Heart left ventricle (tissue), 13 donors: ENCODE measurements at regions not wholly inside any gene's neighbourhood (a gene's known extent, or its start where the extent isn't known, plus 50 kb on each side); places are given as distances from the start of the nearest gene placed in this dataset.

Experiments used
- CTCF ChIP-seq, 12 donors: fragments of 200-600 bp; sonication (generic) in 4 of 12; IDR thresholded peaks; one replicate each; pipeline versions ENCODE4 v1.5.0 to v1.8.0; 2018 to 2022; ENCODE audit warnings: antibody characterized with exemption in 12 of 12, mild to moderate bottlenecking in 5 of 12
- POLR2A ChIP-seq, 2 donors: fragments of 450-650 bp; IDR thresholded peaks; one replicate each; pipeline ENCODE4 v1.6.1; 2017; ENCODE audit warnings: antibody characterized with exemption in 2 of 2, mild to moderate bottlenecking in 2 of 2, moderate library complexity in 2 of 2
- donor health status: ischemic (EF 13 %, LVEDD 7.1; RV severe dilation, severe dysfunction).
- donor health status: DM: no; HTN: yes; CAD: no.
- donor health status: DM: no; HTN: no; CAD: no.
- donor health status: ischemic (EF 25% LVEDD 6.9; RV normal size, moderate dysfunction).
- donor health status: ischemic (EF 25% LVEDD 5.7; RV mildly dilated, moderate dysfunction).
- donor health status: ischemic (EF 35%, LVEDD 5.7; RV mildly dilated, moderate dysfunction).
- donor health status: nonischemic (EF 11% LVEDD 7.7; RV severe dilation, severe dysfunction).
- donor health status: DM: yes; HTN: yes; CAD: no.
- donor health status: PGD.
- donor health status: ischemic (EF 29% LVEDD 5.4; RV normal size, mild dysfunction).
- donor health status: nonischemic (EF 23%, LVEDD 6.1; RV moderate dilation, normal function).

GRCh38 chr2:39547811-39548719 is 111.0 kb upstream of the MAP4K3 start:
- no peak for TF ChIP-seq CTCF (IDR thresholded peaks at IDR 0.05)
- no peak for TF ChIP-seq POLR2A (IDR thresholded peaks at IDR 0.05)
